GM18511 (cell line): ENCODE measurements at regions not wholly inside any gene's neighbourhood (a gene's known extent, or its start where the extent isn't known, plus 50 kb on each side); places are given as distances from the start of the nearest gene placed in this dataset.

Experiments
- ATAC-seq: cut with Tn5 transposase; IDR thresholded peaks from one replicate; pipeline ENCODE4 v1.9.1; 2021; ENCODE audit warnings: mild to moderate bottlenecking, moderate library complexity; ENCODE audit not compliant: unreplicated experiment

DNA sequence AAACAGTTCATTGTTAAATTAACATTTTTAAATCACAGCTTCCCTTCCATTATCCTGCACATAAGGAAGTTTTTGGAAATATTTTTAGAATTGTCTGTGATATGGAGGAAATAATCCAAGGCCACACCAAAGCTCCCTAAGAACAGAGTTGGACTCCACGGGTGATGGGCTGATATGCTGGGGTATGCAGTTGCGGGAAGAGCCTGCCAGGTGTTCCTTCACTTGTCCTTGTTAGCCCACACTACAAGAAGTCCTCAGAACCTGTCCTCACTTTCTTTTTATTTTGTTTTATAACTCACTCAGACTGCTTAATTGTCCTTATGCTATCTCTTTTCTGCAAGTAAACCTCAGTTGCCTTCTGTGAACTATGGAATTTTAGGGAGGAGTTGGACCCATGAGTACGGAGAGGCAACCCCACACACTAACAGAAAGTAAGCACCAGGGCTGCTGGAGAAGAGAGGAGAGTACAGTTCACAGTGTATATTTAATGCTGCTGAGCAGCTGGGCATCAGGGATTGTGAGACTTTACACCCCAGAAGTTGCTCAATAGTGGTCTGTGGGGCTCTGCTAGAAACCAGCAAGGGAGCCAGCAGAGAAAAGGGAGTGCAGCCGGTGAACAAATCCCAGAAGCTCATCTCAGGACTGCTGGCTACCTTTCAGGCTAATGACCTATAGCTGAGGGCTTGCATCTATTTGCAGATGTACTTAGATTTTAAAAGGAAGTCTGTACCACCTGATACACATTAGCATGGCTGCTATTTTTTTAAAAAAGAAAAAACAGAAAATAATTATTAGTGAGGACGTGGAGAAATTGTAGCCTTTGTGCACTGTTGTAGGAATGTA lies 64.6 kb upstream of the FOXN2 start:
- no peak for ATAC-seq

DNA sequence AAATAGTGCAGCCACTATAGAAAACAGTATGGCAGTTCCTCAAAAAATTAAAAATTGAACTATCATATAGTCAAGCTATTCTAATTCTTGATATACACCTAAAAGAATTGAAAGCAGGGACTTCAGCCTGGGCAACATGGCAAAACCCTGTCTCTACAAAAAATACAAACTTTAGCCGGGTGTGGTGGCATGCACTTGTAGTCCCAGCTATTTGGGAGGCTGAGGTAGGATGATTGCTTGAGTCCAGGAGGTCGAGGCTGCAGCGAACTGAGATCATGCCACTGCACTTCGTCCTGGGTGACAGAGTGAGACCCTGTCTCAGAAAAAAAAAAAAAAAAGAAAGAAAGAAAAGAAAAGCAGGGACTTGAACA lies 64.0 kb upstream of the FOXN2 start:
- ATAC-seq = no peak

DNA sequence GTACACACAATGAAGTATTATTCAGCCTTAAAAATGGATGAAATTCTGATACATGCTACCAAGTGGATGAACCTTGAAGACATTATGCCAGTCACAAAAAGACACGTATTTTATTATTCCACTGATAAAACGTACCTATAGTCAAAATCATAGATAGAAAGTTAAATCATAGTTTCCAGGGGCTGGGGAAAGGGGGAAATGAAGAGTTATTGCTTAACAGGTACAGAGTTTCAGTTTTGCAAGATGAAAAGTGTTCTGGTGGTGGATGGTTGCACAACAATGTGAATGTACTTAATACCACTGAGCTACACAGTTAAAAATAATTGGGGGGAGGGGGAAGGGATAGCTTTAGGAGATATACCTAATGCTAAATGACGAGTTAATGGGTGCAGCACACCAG lies 63.5 kb upstream of the FOXN2 start:
- peak; percentile 65 for ATAC-seq

DNA sequence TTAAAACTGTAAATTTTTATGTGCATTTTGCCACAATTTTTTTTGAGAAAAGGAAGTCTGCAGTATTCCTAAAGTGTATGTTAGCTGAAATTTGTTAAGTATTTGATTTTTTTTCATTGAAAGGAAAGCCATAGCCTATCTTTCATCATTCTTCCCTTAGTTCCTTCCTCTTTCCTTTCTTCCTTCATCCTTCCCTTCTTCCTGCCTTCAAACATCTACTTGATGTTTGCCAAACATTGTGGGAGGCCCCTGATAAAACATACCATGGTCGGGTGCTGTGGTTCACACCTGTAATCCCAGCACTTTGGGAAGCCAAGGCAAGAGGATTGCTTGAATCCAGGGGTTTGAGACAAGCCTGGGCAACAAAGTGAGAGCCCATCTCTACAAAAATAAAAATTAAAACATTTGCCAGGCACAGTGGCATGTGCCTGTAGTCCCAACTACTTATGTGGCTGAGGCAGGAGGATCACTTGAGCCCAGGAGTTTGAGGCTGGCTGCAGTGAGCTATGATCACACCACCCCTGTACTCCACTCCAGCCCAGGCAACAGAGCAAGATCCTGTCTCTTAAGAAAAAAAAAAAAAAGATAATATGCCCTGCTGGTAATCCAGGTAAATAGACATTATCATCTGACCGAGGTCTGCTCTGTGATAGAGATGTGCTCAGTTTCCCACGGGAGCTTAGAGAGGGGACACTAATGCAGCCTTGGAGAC lies 62.9 kb upstream of the FOXN2 start:
- ATAC-seq = no peak

DNA sequence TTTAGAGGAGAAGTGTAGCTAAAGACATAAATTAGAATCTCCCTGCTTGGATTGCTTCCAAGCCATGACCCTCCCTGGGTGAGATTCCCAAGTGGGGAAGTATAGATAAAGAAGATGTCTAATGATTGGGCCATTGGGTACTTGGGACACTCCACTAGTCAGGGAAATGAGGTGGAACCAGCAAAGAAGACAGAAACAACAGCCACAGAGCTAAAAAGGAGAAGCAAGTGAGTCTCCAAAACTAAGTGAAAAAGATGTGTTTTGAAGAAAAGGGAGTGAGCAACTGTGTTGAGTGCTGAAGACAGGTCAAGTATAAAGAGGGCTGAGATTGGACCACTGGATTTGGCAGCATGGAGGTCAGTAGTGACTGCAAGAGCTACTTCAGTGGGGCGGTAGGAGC lies 61.2 kb upstream of the FOXN2 start:
- ATAC-seq = no peak

DNA sequence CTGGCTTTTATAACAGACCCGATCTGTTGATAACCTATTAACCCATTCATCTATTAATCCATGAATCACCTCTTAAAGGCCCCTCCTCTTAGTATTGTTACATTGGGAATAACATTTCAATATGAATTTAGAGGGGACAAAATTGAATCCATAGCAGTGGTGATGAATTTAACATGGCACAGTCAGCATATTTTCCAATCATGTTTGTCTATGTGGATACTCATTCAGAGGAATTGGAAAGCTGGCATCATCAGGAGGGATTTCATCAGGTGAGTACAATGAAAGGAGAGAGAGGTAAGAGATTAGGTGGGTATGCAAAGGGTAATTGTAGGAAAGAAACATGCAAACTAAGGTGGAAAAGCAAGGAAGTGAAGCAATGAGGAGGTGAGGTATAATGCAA lies 59.6 kb upstream of the FOXN2 start:
- no peak for ATAC-seq

DNA sequence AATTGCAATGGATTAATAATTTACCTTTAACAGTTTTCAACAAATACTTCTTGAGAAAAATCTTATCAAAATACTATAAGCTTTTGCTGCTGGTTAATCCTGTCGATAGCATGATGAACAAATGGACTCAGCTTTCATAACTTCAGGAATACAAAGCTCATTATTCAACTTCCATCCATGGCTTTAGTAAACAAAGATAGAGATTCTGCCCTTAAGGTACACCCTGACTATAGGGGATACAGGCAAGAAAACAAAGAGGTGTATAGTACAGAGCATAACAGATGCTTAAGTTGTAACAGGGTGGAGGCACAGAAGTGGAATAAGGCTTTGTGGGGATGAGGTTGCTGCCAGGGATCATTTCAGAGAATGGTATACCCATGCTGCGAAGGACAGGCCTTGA lies 57.0 kb upstream of the FOXN2 start:
- ATAC-seq = no peak

DNA sequence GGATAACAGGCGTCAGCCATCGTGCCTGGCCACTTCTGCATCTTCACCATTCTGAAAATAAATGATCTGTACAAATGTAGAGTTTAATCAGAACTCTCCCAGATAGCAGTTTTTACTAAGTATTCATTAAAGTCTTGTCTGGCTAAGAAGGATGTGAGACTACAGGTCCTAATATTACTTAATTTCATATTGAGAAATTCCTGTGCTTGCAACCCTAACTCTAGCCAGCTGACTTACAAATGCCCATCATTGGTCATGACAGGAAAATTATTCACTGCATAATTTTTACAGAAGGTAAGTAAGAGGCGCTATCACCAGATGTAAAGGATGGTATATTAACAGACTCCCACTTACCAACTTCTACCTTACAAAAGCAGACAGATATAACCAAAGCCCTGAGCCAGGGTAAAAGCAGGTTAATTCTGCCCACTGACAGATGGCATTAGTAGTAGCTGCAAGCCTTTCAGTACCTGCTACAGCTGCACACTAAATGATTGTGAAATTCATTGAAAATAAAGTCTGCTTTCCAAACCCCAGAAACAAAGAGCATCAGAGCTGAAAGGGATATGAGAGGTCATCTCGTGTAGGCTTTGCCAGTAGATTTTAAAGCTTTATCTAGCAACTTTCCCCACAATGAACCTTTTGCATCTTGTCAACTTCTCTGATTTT lies 55.9 kb upstream of the FOXN2 start:
- no peak for ATAC-seq

DNA sequence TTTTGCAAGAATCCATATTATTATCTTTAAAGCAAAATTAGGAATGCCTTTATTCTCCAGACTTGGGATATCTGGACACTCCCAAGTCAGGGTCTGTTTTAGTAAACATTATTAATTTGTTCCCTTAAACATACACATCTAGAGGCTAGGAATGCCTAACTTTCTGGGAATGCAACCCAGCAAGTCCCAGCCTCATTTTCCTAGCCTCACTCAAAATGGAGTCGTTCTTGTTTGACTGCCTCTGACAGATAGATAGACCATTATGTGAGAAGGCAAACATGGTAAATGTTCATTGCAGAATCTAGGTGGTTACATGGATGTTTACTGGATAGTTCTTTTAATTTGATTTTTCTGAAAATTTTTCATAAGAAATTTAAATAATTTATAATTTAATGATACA lies 54.7 kb upstream of the FOXN2 start:
- ATAC-seq = no peak

DNA sequence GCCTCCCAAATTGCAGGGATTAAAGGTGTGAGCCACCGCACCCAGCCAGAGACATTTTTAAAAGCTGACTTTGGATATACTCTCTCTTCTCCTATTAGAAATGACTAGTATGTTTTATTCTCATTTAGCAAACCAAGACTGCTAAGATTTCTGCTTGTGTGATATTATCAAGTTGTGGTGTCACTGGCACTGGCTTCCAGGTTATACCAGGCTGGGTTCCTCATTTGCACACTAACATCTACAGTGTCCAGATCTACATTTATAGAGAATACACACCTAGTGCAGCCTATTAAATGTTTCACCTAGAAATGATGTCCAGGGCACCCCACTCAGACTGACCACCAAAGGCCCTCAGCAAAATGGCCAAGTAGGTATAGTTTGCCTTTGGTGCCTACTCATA lies 49.9 kb upstream of the FOXN2 start:
- ATAC-seq = no peak
